Endothelial cell of umbilical vein (primary cell): ENCODE measurements at regions not wholly inside any gene's neighbourhood (a gene's known extent, or its start where the extent isn't known, plus 50 kb on each side); places are given as distances from the start of the nearest gene placed in this dataset.

Experiments used
- CTCF ChIP-seq, 2 donors: IDR thresholded peaks; 1 replicate in 1 of 2; 2 replicates in 1 of 2; pipeline ENCODE4 v1.5.1; 2011; ENCODE audit warnings: low read length in 2 of 2, mild to moderate bottlenecking in 2 of 2, moderate library complexity in 2 of 2, control low read depth in 1 of 2, inconsistent platforms in 1 of 2, low read depth in 1 of 2; ENCODE audit not compliant: insufficient read depth in 1 of 2; ENCODE audit errors: extremely low read depth in 1 of 2
- EZH2 ChIP-seq: IDR thresholded peaks from 2 replicates; pipeline ENCODE4 v1.6.1; 2012; ENCODE audit warnings: borderline replicate concordance, low read depth, mild to moderate bottlenecking, moderate library complexity, low read length, inconsistent platforms; ENCODE audit not compliant: severe bottlenecking
- FOS ChIP-seq: IDR thresholded peaks from 2 replicates; pipeline ENCODE4 v1.6.1; 2011; ENCODE audit warnings: mild to moderate bottlenecking, low read length, moderate library complexity, borderline replicate concordance; ENCODE audit not compliant: insufficient read depth
- GATA2 ChIP-seq: IDR thresholded peaks from 2 replicates; pipeline ENCODE4 v1.7.0; 2011; ENCODE audit warnings: low read depth, mild to moderate bottlenecking, moderate library complexity, mixed read lengths, low read length; ENCODE audit not compliant: insufficient read length, insufficient read depth
- JUN ChIP-seq: IDR thresholded peaks from 2 replicates; pipeline ENCODE4 v1.6.1; 2011; ENCODE audit warnings: borderline replicate concordance, low read depth; ENCODE audit not compliant: insufficient read length, insufficient read depth
- POLR2A ChIP-seq: IDR thresholded peaks from 2 replicates; pipeline ENCODE4 v1.6.1; 2012; ENCODE audit warnings: low read depth, mild to moderate bottlenecking, control low read depth, low read length
- POLR2AphosphoS5 ChIP-seq: IDR thresholded peaks from 2 replicates; pipeline ENCODE4 v1.6.1; 2012; ENCODE audit warnings: low read depth, mild to moderate bottlenecking, control low read depth, low read length, moderate library complexity; ENCODE audit not compliant: insufficient read depth
- TF ChIP-seq, protein P1 (sequence below): IDR thresholded peaks from 2 replicates; pipeline ENCODE4 v1.6.1; 2011; ENCODE audit not compliant: insufficient read depth, insufficient read length

GRCh38 chr9:102253099-102253498 lies 514.7 kb upstream of the GRIN3A start:
- TF ChIP-seq GATA2 (no peak), CTCF (IDR thresholded peaks at IDR 0.05; ENCODE audit: extremely low read depth in 1 of 2, insufficient read depth in 1 of 2, low read depth in 1 of 2, low read length in 2 of 2) (no peak), POLR2A (no peak), POLR2AphosphoS5 (no peak), EZH2 (no peak), JUN (no peak), FOS (no peak)
- TF ChIP-seq, protein P1, sequence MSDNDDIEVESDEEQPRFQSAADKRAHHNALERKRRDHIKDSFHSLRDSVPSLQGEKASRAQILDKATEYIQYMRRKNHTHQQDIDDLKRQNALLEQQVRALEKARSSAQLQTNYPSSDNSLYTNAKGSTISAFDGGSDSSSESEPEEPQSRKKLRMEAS: no peak
